ENCODE measurements at regions not wholly inside any gene's neighbourhood (a gene's known extent, or its start where the extent isn't known, plus 50 kb on each side); places are given as distances from the start of the nearest gene placed in this dataset.
"Not testable (repeated sequence)": the region's sequence is repeated elsewhere in the genome, so short reads cannot be mapped to it uniquely, and the experiment has no call there.

- DNase-seq, result no peak
Observed at GRCh38 chrX:96002431-96002830, 682.2 kb upstream of the DIAPH2 start.

GRCh38 chrX:96004386-96004785 is 680.3 kb upstream of the DIAPH2 start:
- no peak for DNase-seq

- DNase-seq, result no peak
Observed at GRCh38 chrX:96006281-96006680, 678.4 kb upstream of the DIAPH2 start.

GRCh38 chrX:96027407-96027806 is 657.2 kb upstream of the DIAPH2 start:
- no peak for DNase-seq

- no peak for DNase-seq
Observed at GRCh38 chrX:96052078-96052477, 632.6 kb upstream of the DIAPH2 start.

GRCh38 chrX:96081891-96082290 is 602.8 kb upstream of the DIAPH2 start:
- no peak for DNase-seq

- no peak for DNase-seq
Observed at GRCh38 chrX:96094616-96095015, 590.0 kb upstream of the DIAPH2 start.

GRCh38 chrX:96098471-96098870 is 586.2 kb upstream of the DIAPH2 start:
- no peak for DNase-seq

GRCh38 chrX:96102997-96103396 is 581.6 kb upstream of the DIAPH2 start:
- DNase-seq, result no peak

- DNase-seq, result no peak
Observed at GRCh38 chrX:96112689-96113088, 572.0 kb upstream of the DIAPH2 start.

- DNase-seq, result no peak
Observed at GRCh38 chrX:96126182-96126581, 558.5 kb upstream of the DIAPH2 start.

- DNase-seq, result not testable (repeated sequence)
Observed at GRCh38 chrX:96128058-96128457, 556.6 kb upstream of the DIAPH2 start.

GRCh38 chrX:96140796-96141195 is 543.8 kb upstream of the DIAPH2 start:
- DNase-seq, result no peak

GRCh38 chrX:96147681-96148080 is 537.0 kb upstream of the DIAPH2 start:
- no peak for DNase-seq

- DNase-seq, result no peak
Observed at GRCh38 chrX:96170626-96171025, 514.0 kb upstream of the DIAPH2 start.

- DNase-seq, result no peak
Observed at GRCh38 chrX:96176921-96177320, 507.7 kb upstream of the DIAPH2 start.

GRCh38 chrX:96181605-96182004 is 503.0 kb upstream of the DIAPH2 start:
- DNase-seq, result no peak

GRCh38 chrX:96182366-96182765 is 502.3 kb upstream of the DIAPH2 start:
- peak; percentile 24 for DNase-seq

GRCh38 chrX:96183391-96183790 is 501.3 kb upstream of the DIAPH2 start:
- no peak for DNase-seq

- peak; percentile 3 for DNase-seq
Observed at GRCh38 chrX:96183843-96184242, 500.8 kb upstream of the DIAPH2 start.

GRCh38 chrX:96204928-96205327 is 479.7 kb upstream of the DIAPH2 start:
- no peak for DNase-seq

- peak; percentile 1 for DNase-seq
Observed at GRCh38 chrX:96211953-96212352, 472.7 kb upstream of the DIAPH2 start.

- DNase-seq, result not testable (repeated sequence)
Observed at GRCh38 chrX:96214681-96215080, 470.0 kb upstream of the DIAPH2 start.

- DNase-seq, result no peak
Observed at GRCh38 chrX:96224279-96224678, 460.4 kb upstream of the DIAPH2 start.

- no peak for DNase-seq
Observed at GRCh38 chrX:96244955-96245354, 439.7 kb upstream of the DIAPH2 start.

GRCh38 chrX:96246436-96246835 is 438.2 kb upstream of the DIAPH2 start:
- no peak for DNase-seq
